HepG2 (cell line): ENCODE measurements at regions not wholly inside any gene's neighbourhood (a gene's known extent, or its start where the extent isn't known, plus 50 kb on each side); places are given as distances from the start of the nearest gene placed in this dataset.

ENCODE experiments used
- CCAR2 ChIP-seq: fragments of 200-400 bp; formaldehyde crosslinking; optimal IDR thresholded peaks from 2 replicates; pipeline ENCODE3; 2018; ENCODE audit warnings: low read depth, mild to moderate bottlenecking, low read length, moderate library complexity
- ERF ChIP-seq: IDR thresholded peaks from 2 replicates; pipeline ENCODE4 v1.6.1; 2018; ENCODE audit warnings: missing biosample characterization, missing genetic modification reagents
- FOXK2 ChIP-seq: fragments of 450-650 bp; IDR thresholded peaks from 2 replicates; pipeline ENCODE4 v1.6.1; 2016
- HDAC1 ChIP-seq: sonication (generic); formaldehyde crosslinking; IDR thresholded peaks from 2 replicates; pipeline ENCODE4 v1.5.1; 2020; ENCODE audit warnings: mild to moderate bottlenecking, missing genetic modification reagents
- KAT2B ChIP-seq: fragments of 150-350 bp; IDR thresholded peaks from 2 replicates; pipeline ENCODE4 v1.6.1; 2014; ENCODE audit warnings: low read depth, low read length, borderline replicate concordance
- RFXAP ChIP-seq: sonication (generic); formaldehyde crosslinking; IDR thresholded peaks from 2 replicates; pipeline ENCODE4 v1.4.0; 2020; ENCODE audit warnings: missing genetic modification reagents, borderline replicate concordance
- SOX5 ChIP-seq: IDR thresholded peaks from 2 replicates; pipeline ENCODE4 v1.6.1; 2016; ENCODE audit warnings: borderline replicate concordance
- ZGPAT ChIP-seq: IDR thresholded peaks from 2 replicates; pipeline ENCODE4 v1.6.1; 2016; ENCODE audit warnings: mild to moderate bottlenecking
- ZNF10 ChIP-seq: sonication (generic); formaldehyde crosslinking; IDR thresholded peaks from 2 replicates; pipeline ENCODE4 v1.4.0; 2020; ENCODE audit warnings: mild to moderate bottlenecking, low read depth, missing genetic modification reagents, borderline replicate concordance
- ZNF101 ChIP-seq: sonication (generic); formaldehyde crosslinking; IDR thresholded peaks from 2 replicates; pipeline ENCODE4 v1.4.0; 2020; ENCODE audit warnings: mild to moderate bottlenecking, low read depth, missing genetic modification reagents, borderline replicate concordance
- ZNF20 ChIP-seq: sonication (generic); formaldehyde crosslinking; IDR thresholded peaks from 2 replicates; pipeline ENCODE4 v1.4.0; 2020; ENCODE audit warnings: mild to moderate bottlenecking, moderate library complexity, missing genetic modification reagents
- ZNF292 ChIP-seq: sonication (generic); formaldehyde crosslinking; IDR thresholded peaks from 2 replicates; pipeline ENCODE4 v1.8.1; 2022; ENCODE audit warnings: mild to moderate bottlenecking, low read depth, missing genetic modification reagents, borderline replicate concordance
- ZNF331 ChIP-seq: sonication (generic); formaldehyde crosslinking; IDR thresholded peaks from 2 replicates; pipeline ENCODE4 v1.4.0; 2020; ENCODE audit warnings: missing genetic modification reagents
- ZNF350 ChIP-seq: sonication (generic); formaldehyde crosslinking; IDR thresholded peaks from 2 replicates; pipeline ENCODE4 v1.4.0; 2020; ENCODE audit warnings: mild to moderate bottlenecking, low read depth, missing genetic modification reagents, borderline replicate concordance
- ZNF383 ChIP-seq: sonication (generic); formaldehyde crosslinking; IDR thresholded peaks from 2 replicates; pipeline ENCODE4 v1.4.0; 2020; ENCODE audit warnings: missing genetic modification reagents, mild to moderate bottlenecking, borderline replicate concordance
- ZNF546 ChIP-seq: sonication (generic); formaldehyde crosslinking; conservative IDR thresholded peaks from 2 replicates; pipeline ENCODE4 v1.8.1; 2023; ENCODE audit warnings: mild to moderate bottlenecking, missing genetic modification reagents
- ZNF576 ChIP-seq: sonication (generic); formaldehyde crosslinking; IDR thresholded peaks from 2 replicates; pipeline ENCODE4 v1.4.0; 2020; ENCODE audit warnings: mild to moderate bottlenecking, missing genetic modification reagents
- TF ChIP-seq, protein P1 (sequence below): sonication (generic); IDR thresholded peaks from 2 replicates; pipeline ENCODE4 v1.6.1; 2016; ENCODE audit warnings: low read depth, borderline replicate concordance
- TF ChIP-seq, protein P2 (sequence below): sonication (generic); formaldehyde crosslinking; IDR thresholded peaks from 2 replicates; pipeline ENCODE4 v1.4.0; 2020; ENCODE audit warnings: mild to moderate bottlenecking, missing genetic modification reagents
- TF ChIP-seq, protein P3 (sequence below): sonication (generic); formaldehyde crosslinking; IDR thresholded peaks from 2 replicates; pipeline ENCODE4 v1.4.0; 2020; ENCODE audit warnings: missing genetic modification reagents, borderline replicate concordance
- TF ChIP-seq, protein P4 (sequence below): sonication (generic); formaldehyde crosslinking; IDR thresholded peaks from 2 replicates; pipeline ENCODE4 v1.5.0; 2020; ENCODE audit warnings: missing genetic modification reagents, mild to moderate bottlenecking, borderline replicate concordance

DNA sequence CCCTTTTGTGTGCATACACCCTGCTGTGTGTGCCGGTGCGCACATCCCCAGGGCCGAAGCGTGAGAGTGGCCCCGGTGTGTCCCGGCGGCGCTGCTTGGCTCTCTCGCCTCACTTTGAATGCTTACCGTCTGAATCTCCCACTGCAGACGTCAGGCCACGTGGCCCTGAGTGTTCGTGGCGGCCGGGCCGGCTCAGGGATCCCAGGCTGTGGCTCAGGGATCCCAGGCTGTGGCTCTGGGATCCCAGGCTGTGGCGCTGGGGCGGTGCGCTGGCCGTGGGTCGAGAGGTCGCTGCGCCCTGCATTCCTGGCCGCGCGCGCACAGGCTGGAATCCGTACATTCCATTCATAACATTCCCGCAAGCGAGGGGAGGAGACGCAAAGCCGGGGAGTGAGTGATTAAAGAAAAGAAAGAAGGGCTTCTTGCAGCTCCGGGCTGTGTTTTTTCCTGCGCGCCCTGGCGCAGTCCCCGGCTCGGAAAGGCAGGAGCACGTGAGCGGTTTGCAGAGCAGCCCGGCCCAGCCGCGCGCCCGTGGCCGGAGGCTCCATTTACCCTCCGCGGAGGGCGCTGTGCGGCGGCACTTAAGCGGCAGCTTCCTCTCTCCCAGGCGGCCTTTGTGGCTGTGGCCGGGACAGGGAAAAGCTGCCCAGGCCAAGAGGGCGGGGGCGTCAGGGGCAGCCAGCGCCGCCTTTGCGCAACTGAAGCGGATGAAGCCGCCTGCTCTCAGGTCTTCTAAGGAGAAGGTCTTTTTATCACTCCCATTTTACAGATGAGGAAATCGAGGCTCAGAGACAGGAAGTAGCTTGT, 87.0 kb upstream of the ALDH1L1 start (continued):
- TF ChIP-seq, protein P1, sequence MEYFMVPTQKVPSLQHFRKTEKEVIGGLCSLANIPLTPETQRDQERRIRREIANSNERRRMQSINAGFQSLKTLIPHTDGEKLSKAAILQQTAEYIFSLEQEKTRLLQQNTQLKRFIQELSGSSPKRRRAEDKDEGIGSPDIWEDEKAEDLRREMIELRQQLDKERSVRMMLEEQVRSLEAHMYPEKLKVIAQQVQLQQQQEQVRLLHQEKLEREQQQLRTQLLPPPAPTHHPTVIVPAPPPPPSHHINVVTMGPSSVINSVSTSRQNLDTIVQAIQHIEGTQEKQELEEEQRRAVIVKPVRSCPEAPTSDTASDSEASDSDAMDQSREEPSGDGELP: no peak
- TF ChIP-seq KAT2B: no peak
- no peak for TF ChIP-seq ZNF576 (CRISPR knock-in tag)
- TF ChIP-seq ZNF546 (CRISPR knock-in tag): peak; percentile 71; the same call in 1 of the 2 replicates
- TF ChIP-seq ZNF292 (CRISPR knock-in tag): peak; percentile 64; the same call in 1 of the 2 replicates
- TF ChIP-seq, protein P2, sequence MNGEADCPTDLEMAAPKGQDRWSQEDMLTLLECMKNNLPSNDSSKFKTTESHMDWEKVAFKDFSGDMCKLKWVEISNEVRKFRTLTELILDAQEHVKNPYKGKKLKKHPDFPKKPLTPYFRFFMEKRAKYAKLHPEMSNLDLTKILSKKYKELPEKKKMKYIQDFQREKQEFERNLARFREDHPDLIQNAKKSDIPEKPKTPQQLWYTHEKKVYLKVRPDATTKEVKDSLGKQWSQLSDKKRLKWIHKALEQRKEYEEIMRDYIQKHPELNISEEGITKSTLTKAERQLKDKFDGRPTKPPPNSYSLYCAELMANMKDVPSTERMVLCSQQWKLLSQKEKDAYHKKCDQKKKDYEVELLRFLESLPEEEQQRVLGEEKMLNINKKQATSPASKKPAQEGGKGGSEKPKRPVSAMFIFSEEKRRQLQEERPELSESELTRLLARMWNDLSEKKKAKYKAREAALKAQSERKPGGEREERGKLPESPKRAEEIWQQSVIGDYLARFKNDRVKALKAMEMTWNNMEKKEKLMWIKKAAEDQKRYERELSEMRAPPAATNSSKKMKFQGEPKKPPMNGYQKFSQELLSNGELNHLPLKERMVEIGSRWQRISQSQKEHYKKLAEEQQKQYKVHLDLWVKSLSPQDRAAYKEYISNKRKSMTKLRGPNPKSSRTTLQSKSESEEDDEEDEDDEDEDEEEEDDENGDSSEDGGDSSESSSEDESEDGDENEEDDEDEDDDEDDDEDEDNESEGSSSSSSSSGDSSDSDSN: peak; percentile 91
- peak; percentile 63; the same call in 1 of the 2 replicates for TF ChIP-seq ZNF331 (CRISPR knock-in tag)
- peak; percentile 83 for TF ChIP-seq ZGPAT (CRISPR knock-in tag)
- TF ChIP-seq, protein P3, sequence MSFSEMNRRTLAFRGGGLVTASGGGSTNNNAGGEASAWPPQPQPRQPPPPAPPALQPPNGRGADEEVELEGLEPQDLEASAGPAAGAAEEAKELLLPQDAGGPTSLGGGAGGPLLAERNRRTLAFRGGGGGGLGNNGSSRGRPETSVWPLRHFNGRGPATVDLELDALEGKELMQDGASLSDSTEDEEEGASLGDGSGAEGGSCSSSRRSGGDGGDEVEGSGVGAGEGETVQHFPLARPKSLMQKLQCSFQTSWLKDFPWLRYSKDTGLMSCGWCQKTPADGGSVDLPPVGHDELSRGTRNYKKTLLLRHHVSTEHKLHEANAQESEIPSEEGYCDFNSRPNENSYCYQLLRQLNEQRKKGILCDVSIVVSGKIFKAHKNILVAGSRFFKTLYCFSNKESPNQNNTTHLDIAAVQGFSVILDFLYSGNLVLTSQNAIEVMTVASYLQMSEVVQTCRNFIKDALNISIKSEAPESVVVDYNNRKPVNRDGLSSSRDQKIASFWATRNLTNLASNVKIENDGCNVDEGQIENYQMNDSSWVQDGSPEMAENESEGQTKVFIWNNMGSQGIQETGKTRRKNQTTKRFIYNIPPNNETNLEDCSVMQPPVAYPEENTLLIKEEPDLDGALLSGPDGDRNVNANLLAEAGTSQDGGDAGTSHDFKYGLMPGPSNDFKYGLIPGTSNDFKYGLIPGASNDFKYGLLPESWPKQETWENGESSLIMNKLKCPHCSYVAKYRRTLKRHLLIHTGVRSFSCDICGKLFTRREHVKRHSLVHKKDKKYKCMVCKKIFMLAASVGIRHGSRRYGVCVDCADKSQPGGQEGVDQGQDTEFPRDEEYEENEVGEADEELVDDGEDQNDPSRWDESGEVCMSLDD (CRISPR knock-in tag): no peak
- no peak for TF ChIP-seq ZNF20 (CRISPR knock-in tag)
- no peak for TF ChIP-seq ZNF101 (CRISPR knock-in tag)
- TF ChIP-seq ZNF383: no peak
- TF ChIP-seq SOX5 (CRISPR knock-in tag): peak; percentile 36; the same call in 1 of the 2 replicates
- peak; percentile 59; the same call in 1 of the 2 replicates for TF ChIP-seq ERF (CRISPR knock-in tag)
- TF ChIP-seq RFXAP (CRISPR knock-in tag): no peak
- peak; percentile 55; the same call in 1 of the 2 replicates for TF ChIP-seq HDAC1 (CRISPR knock-in tag)
- no peak for TF ChIP-seq ZNF10 (CRISPR knock-in tag)
- TF ChIP-seq, protein P4, sequence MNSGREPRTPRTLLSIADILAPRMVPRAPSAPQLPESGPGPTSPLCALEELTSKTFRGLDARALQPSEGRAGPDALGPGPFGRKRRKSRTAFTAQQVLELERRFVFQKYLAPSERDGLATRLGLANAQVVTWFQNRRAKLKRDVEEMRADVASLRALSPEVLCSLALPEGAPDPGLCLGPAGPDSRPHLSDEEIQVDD (CRISPR knock-in tag): no peak
- no peak for TF ChIP-seq FOXK2
- peak; percentile 84; the same call in 1 of the 2 replicates for TF ChIP-seq ZNF350 (CRISPR knock-in tag)
- no peak for TF ChIP-seq CCAR2
